Calu3 (cell line): ENCODE measurements at regions not wholly inside any gene's neighbourhood (a gene's known extent, or its start where the extent isn't known, plus 50 kb on each side); places are given as distances from the start of the nearest gene placed in this dataset.

ENCODE experiments used
- BruUV-seq: library from RNA; stranded (reverse); fragments of 400-500 nt; replicated peaks from 2 replicates; lab custom pipeline; 2021; lab: Mats Ljungman, UMichigan
- CTCF ChIA-PET: fragments of 300-600 bp; sonication (Branson Sonifier 250); formaldehyde crosslinking; loops from one replicate; lab custom pipeline; 2022; ENCODE audit warnings: antibody characterized with exemption; lab: Charles Lee
- DNase-seq: peaks from one replicate; pipeline ENCODE4 v3.0.0; 2022
- H3K27ac Mint-ChIP-seq: one replicate; pipeline ENCODE4 v1.8.0; 2022; ENCODE audit warnings: mixed read lengths; ENCODE audit not compliant: unreplicated experiment
- H3K27me3 Mint-ChIP-seq: one replicate; pipeline ENCODE4 v1.8.0; 2022; ENCODE audit warnings: mixed read lengths; ENCODE audit not compliant: unreplicated experiment
- H3K36me3 Mint-ChIP-seq: one replicate; pipeline ENCODE4 v1.8.0; 2022; ENCODE audit warnings: mild to moderate bottlenecking, moderate library complexity, mixed read lengths; ENCODE audit not compliant: insufficient read depth, unreplicated experiment
- H3K4me1 Mint-ChIP-seq: one replicate; pipeline ENCODE4 v1.8.0; 2022; ENCODE audit warnings: mild to moderate bottlenecking, low read depth, mixed read lengths; ENCODE audit not compliant: unreplicated experiment
- H3K4me3 Mint-ChIP-seq: one replicate; pipeline ENCODE4 v1.8.0; 2022; ENCODE audit warnings: mild to moderate bottlenecking, low read depth, moderate library complexity, mixed read lengths; ENCODE audit not compliant: unreplicated experiment
- H3K9me3 Mint-ChIP-seq: one replicate; pipeline ENCODE4 v1.8.0; 2022; ENCODE audit warnings: low read depth, mixed read lengths; ENCODE audit not compliant: unreplicated experiment
- CTCF ChIP-seq: fragments of 200-600 bp; IDR thresholded peaks from one replicate; pipeline ENCODE4 v1.8.0; 2022; ENCODE audit warnings: antibody characterized with exemption; ENCODE audit not compliant: unreplicated experiment
- intact Hi-C: fragments of 100-400 bp; cut with micrococcal nuclease; formaldehyde crosslinking; loops from one replicate; pipeline ENCODE4 v1.10.0; 2022; ENCODE audit not compliant: unreplicated experiment

GRCh38 chr5:6545036-6545693 lies 87.7 kb downstream of the NSUN2 start:
- Mint-ChIP-seq H3K27ac (no peak overlapping the region), H3K27me3 (peaks cover 83% of the 10 kb centered on the region), H3K4me3 (no peak overlapping the region), H3K36me3 (no peaks in the 10 kb centered on the region), H3K4me1 (no peaks in the 10 kb centered on the region), H3K9me3 (no peaks in the 10 kb centered on the region)
- CTCF ChIA-PET: no interaction called here
- intact Hi-C loops: no loop called here
- no TSS peak for BruUV-seq
- no peak for TF ChIP-seq CTCF
- no peak for DNase-seq

GRCh38 chr5:6544561-6544935 lies 88.3 kb downstream of the NSUN2 start:
- Mint-ChIP-seq H3K27ac (no peak overlapping the region), H3K9me3 (no peaks in the 10 kb centered on the region), H3K4me3 (no peak overlapping the region), H3K4me1 (no peaks in the 10 kb centered on the region), H3K27me3 (peaks cover 82% of the 10 kb centered on the region), H3K36me3 (no peaks in the 10 kb centered on the region)
- no peak for DNase-seq
- CTCF ChIA-PET: no interaction called here
- BruUV-seq: no TSS peak
- intact Hi-C loops: no loop called here
- TF ChIP-seq CTCF: no peak
